ENCODE measurements at regions not wholly inside any gene's neighbourhood (a gene's known extent, or its start where the extent isn't known, plus 50 kb on each side); places are given as distances from the start of the nearest gene placed in this dataset.

GRCh38 chr6:1504465-1504864 is 105.2 kb upstream of the FOXC1 start:
- CTCF ChIA-PET = no interaction called here

DNA sequence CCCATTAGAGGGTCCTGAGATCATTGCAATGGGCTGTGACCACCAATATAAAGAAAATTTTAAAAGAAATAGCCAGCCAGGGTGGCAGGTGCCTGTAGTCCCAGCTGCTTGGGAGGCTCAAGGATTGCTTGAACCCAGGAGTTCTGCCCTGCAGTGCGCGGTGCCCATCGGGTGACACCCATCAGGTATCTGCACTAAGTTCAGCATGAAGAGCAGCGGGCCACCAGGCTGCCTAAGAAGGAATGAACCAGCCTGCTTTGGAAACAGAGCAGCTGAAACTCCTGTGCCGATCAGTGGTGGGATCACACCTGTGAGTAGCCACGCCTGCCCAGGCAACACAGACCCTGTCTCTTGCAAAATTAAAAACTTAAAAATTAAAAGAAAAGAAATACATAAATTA is 102.5 kb upstream of the FOXC1 start:
- CTCF ChIA-PET = no interaction called here
- in situ Hi-C loops (cut with HindIII; ENCODE audit: low pct_unique_long_range_greater_than_20kb, low sequenced_read_pairs) = no loop called here

More at GRCh38 chr6:1504465-1504864, 105.2 kb upstream of the FOXC1 start:
- in situ Hi-C loops (cut with HindIII; ENCODE audit: low pct_unique_long_range_greater_than_20kb, low sequenced_read_pairs) (no loop called here), intact Hi-C loops (cut with micrococcal nuclease; ENCODE audit: unreplicated experiment) (no loop called here)
- BruUV-seq (replicated peaks) = no TSS peak
- H3K9me3 ChIP-seq (ENCODE audit: control insufficient read depth, insufficient read depth, low read depth, low read length) = no peaks in the 10 kb centered on the region
- TF ChIP-seq TCF7L2 (IDR thresholded peaks at IDR 0.05; ENCODE audit: low read depth, low read length) = no peak
- TF ChIP-seq SIN3A (IDR thresholded peaks at IDR 0.05; ENCODE audit: borderline replicate concordance, insufficient read depth, low read depth, low read length) = no peak
- no peak for TF ChIP-seq REST (IDR thresholded peaks at IDR 0.05; ENCODE audit: insufficient read depth in 1 of 2, low read depth in 2 of 2, low read length in 1 of 2)
- TF ChIP-seq CTCF (IDR thresholded peaks at IDR 0.05) = no peak
- no peak for TF ChIP-seq POLR2AphosphoS5 (IDR thresholded peaks at IDR 0.05; ENCODE audit: low read depth, low read length)
- ATAC-seq = no peak
- DNase-seq (ENCODE audit: low read depth, low spot score) = no peak
- H3K4me3 ChIP-seq (ENCODE audit: low read depth in 2 of 2, low read length in 2 of 2) = no peak overlapping the region
- POLR2A ChIA-PET = no interaction called here
- H3K27ac ChIP-seq (ENCODE audit: low read length) = no peak overlapping the region
- H3K4me1 ChIP-seq (ENCODE audit: control insufficient read depth, insufficient read depth, low read length) = no peaks in the 10 kb centered on the region
- H3K36me3 ChIP-seq (ENCODE audit: control insufficient read depth, insufficient read depth, low read length) = no peaks in the 10 kb centered on the region
- no peaks in the 10 kb centered on the region; the same call in 1 of the 2 replicates for H3K27me3 ChIP-seq (ENCODE audit: control insufficient read depth, insufficient read depth, low read length)

More for the DNA sequence above, 102.5 kb upstream of the FOXC1 start:
- BruUV-seq (replicated peaks) = no TSS peak
- Histone ChIP-seq H3K27ac (ENCODE audit: low read length) (no peak overlapping the region), H3K9me3 (ENCODE audit: control insufficient read depth, insufficient read depth, low read depth, low read length) (no peaks in the 10 kb centered on the region), H3K4me3 (ENCODE audit: low read depth in 2 of 2, low read length in 2 of 2) (no peak overlapping the region), H3K27me3 (ENCODE audit: control insufficient read depth, insufficient read depth, low read length) (no peaks in the 10 kb centered on the region; the same call in 1 of the 2 replicates), H3K36me3 (ENCODE audit: control insufficient read depth, insufficient read depth, low read length) (no peaks in the 10 kb centered on the region), H3K4me1 (ENCODE audit: control insufficient read depth, insufficient read depth, low read length) (no peaks in the 10 kb centered on the region)
- no peak for ATAC-seq
- intact Hi-C loops (cut with micrococcal nuclease; ENCODE audit: unreplicated experiment) = no loop called here
- POLR2A ChIA-PET = no interaction called here
- no peak for TF ChIP-seq CTCF (IDR thresholded peaks at IDR 0.05)
- DNase-seq (ENCODE audit: low read depth, low spot score) = no peak
